ENCODE measurements at regions not wholly inside any gene's neighbourhood (a gene's known extent, or its start where the extent isn't known, plus 50 kb on each side); places are given as distances from the start of the nearest gene placed in this dataset.
"Not testable (repeated sequence)": the region's sequence is repeated elsewhere in the genome, so short reads cannot be mapped to it uniquely, and the experiment has no call there.

DNA sequence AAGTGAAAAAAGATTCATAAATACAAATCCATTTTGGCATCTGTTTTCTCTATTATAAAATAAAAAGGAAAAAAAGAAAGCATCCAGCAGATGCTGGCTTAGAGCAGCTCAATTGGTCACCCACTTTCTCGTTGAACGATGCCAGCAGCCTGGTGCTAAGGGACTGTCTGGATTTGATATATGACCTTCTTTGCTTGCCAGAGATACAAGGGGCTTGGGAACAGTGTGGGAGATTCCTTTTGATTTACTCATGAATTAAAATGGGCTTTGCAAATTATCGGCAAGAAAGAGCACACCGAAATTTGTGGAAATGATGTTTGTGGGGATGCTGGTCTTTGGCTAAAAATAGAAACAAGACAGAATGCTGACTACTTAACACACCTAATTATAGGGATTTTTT is 210.3 kb upstream of the STT3B start:
- ChIA-PET CTCF (no interaction called here), POLR2A (ENCODE audit: low non-redundant PET) (no interaction called here)
- H3K27ac ChIP-seq, result no peak overlapping the region
- no peak for DNase-seq (ENCODE audit: low spot score)
- TF ChIP-seq, protein P1, sequence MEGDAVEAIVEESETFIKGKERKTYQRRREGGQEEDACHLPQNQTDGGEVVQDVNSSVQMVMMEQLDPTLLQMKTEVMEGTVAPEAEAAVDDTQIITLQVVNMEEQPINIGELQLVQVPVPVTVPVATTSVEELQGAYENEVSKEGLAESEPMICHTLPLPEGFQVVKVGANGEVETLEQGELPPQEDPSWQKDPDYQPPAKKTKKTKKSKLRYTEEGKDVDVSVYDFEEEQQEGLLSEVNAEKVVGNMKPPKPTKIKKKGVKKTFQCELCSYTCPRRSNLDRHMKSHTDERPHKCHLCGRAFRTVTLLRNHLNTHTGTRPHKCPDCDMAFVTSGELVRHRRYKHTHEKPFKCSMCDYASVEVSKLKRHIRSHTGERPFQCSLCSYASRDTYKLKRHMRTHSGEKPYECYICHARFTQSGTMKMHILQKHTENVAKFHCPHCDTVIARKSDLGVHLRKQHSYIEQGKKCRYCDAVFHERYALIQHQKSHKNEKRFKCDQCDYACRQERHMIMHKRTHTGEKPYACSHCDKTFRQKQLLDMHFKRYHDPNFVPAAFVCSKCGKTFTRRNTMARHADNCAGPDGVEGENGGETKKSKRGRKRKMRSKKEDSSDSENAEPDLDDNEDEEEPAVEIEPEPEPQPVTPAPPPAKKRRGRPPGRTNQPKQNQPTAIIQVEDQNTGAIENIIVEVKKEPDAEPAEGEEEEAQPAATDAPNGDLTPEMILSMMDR (conservative IDR thresholded peaks at IDR 0.05; ENCODE audit: low read depth), result no peak

DNA sequence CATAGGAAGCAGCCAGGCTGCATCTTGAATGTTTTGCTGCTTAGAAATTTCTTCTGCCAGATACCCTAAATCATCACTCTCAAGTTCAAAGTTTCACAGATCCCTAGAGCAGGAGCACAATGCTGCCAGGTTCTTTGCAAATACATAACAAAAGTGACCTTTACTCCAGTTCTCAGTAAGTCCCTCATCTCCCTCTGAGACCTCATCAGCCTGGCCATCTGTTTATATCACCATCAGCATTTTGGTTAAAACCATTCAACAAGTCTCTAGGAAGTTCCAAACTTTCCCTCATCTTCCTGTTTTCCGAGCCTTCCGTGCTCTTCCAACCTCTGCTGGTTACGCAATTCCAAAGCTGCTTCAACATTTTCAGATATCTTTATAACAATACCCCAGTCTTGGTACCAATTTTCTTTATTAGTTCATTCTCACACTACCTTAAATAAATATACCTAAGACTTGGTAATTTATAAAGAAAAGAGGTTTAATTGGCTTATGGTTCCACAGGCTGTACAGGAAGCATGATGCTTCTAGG is 204.8 kb upstream of the STT3B start:
- POLR2A ChIA-PET (ENCODE audit: low non-redundant PET); CTCF ChIA-PET; H3K27ac ChIP-seq; DNase-seq (ENCODE audit: low spot score): not testable (repeated sequence)

DNA sequence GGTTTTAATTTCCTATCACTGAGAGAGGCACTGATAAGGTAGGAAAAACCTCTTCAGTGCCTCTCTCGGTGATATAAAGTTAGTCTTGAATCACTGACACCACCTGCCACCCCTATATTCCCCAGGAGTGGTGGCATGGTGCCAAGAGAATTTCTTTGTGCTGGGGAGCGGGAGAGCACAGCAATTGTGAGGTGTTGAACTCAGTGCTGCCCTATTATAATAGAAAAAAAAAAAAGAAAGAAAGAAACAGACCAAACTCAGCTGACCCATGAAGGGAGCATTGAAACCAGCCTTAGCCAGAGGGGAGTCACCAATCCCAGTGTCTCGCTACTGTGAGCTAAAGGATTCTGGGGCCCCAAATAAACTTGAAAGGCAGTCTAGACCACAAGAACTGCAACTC is 201.4 kb upstream of the STT3B start:
- no peak for DNase-seq (ENCODE audit: low spot score)
- ChIA-PET CTCF (no interaction called here), POLR2A (ENCODE audit: low non-redundant PET) (no interaction called here)

DNA sequence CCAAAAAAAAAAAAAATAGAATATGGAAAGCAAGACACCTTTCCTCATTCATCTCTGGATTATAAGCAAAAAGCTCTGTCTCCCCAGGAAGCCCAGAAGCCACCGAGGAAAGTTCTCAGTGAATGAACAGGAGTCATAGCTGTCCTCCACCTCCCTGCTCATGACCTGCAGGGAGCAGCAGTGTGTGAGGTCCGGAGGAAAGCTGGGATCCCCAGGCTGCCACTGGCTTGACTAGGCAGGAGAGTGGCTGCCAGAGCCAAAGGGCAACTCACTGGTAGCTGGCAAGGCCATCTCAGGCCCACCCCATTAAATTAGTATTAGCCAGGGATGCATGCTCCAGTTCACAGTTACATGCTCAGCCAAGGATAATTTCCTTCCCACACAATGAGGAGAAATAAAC is 191.6 kb upstream of the STT3B start:
- CTCF ChIA-PET, result no interaction called here
- TF ChIP-seq, protein P1 (conservative IDR thresholded peaks at IDR 0.05; ENCODE audit: low read depth), result no peak
- DNase-seq (ENCODE audit: low spot score), result no peak
- H3K27ac ChIP-seq, result no peak overlapping the region
- POLR2A ChIA-PET (ENCODE audit: low non-redundant PET), result no interaction called here

More for the DNA sequence above, 201.4 kb upstream of the STT3B start:
- H3K27ac ChIP-seq, result no peak overlapping the region
- TF ChIP-seq, protein P1 (conservative IDR thresholded peaks at IDR 0.05; ENCODE audit: low read depth), result no peak

DNA sequence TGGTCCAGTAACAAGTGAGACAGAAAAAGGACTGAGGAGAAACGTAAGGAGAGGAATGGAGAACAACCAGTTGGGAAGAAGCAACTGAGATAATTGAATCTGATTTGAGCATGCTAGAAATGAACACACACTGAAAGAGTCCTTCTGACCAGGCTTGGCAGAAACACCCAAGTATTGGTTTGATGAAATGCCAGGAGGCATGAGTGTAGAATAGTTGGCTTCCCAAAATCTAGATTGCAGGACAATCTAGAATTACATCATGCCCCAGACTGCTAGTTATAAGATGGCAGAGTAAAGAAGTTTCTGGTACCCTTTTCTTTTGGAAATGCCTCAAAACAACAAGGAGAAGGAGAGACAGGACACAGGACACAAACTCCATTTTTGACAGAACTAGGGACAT is 189.7 kb upstream of the STT3B start:
- TF ChIP-seq, protein P1 (conservative IDR thresholded peaks at IDR 0.05; ENCODE audit: low read depth), result no peak
- DNase-seq (ENCODE audit: low spot score), result no peak
- H3K27ac ChIP-seq, result no peak overlapping the region
- ChIA-PET CTCF (no interaction called here), POLR2A (ENCODE audit: low non-redundant PET) (no interaction called here)

DNA sequence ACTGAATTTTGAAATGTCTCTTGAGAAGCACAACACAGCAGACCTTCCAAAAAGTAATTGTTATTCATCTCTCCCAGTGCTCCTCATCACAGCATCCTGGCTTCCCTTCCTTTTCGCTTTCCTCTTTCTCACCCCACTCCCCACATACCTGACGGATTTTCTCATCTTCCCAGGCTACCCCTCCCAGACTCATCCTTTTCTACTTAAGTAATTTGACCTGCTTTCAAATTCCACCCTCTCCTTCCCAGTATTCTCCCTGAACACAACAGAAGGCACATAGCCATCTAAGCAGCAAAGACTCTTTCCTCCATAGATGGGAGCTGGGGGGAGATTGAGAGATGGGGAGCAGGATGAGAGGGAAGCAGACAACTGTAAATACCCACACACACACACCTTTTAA is 187.1 kb upstream of the STT3B start:
- no peak overlapping the region for H3K27ac ChIP-seq
- TF ChIP-seq, protein P1 (conservative IDR thresholded peaks at IDR 0.05; ENCODE audit: low read depth), result no peak
- no peak for DNase-seq (ENCODE audit: low spot score)
- ChIA-PET POLR2A (ENCODE audit: low non-redundant PET) (no interaction called here), CTCF (no interaction called here)

DNA sequence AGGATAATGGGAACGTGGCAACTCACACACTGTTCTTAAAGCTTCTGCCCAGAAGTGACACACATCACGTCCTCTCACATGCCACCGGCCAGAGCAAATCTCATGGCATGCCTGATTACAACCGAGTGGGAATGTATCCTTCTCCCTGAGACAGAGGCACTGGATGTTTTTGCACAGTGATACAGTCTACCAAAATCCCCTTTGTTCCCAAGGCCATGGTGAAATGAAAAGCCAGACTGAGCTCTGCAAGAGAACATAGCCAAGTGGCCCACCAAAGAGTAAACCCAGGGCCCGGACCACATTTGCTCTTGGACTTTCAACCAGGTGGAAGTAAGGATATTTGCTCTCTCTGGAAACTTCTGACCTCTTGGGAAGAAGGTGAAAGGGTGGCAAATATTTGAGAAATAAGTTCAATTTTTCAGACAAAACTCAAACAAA is 186.2 kb upstream of the STT3B start:
- CTCF ChIA-PET, result no interaction called here
- no peak for DNase-seq (ENCODE audit: low spot score)
- no peak overlapping the region for H3K27ac ChIP-seq
- TF ChIP-seq, protein P1 (conservative IDR thresholded peaks at IDR 0.05; ENCODE audit: low read depth), result no peak
- POLR2A ChIA-PET (ENCODE audit: low non-redundant PET), result no interaction called here
